ENCODE measurements at regions not wholly inside any gene's neighbourhood (a gene's known extent, or its start where the extent isn't known, plus 50 kb on each side); places are given as distances from the start of the nearest gene placed in this dataset.

- Histone ChIP-seq H3K36me3 (ENCODE audit: control insufficient read depth, insufficient read depth, low read length) (no peaks in the 10 kb centered on the region), H3K27ac (ENCODE audit: insufficient read depth, low read length, poor library complexity, severe bottlenecking) (no peak overlapping the region), H3K4me1 (ENCODE audit: control insufficient read depth, insufficient read depth, low read length, poor library complexity, severe bottlenecking) (no peaks in the 10 kb centered on the region), H3K4me3 (ENCODE audit: low read depth, low read length) (no peak overlapping the region), H3K9me3 (ENCODE audit: control insufficient read depth in 2 of 2, low read length in 2 of 2) (no peaks in the 10 kb centered on the region), H3K27me3 (ENCODE audit: control insufficient read depth, insufficient read depth, low read length) (no peaks in the 10 kb centered on the region)
- no peaks in the 10 kb centered on the region for H3K36me3 Mint-ChIP-seq
- peaks cover 0 to 11% (median 5%) of the 10 kb centered on the region in 7 donors for H3K9me3 Mint-ChIP-seq
- no peak for DNase-seq
- H3K4me1 Mint-ChIP-seq = no peaks in the 10 kb centered on the region
- no peak for ATAC-seq (ENCODE audit: low read depth in 2 of 2)
- no peak overlapping the region for H3K27ac Mint-ChIP-seq
- H3K4me3 Mint-ChIP-seq = no peak overlapping the region
- H3K27me3 Mint-ChIP-seq = no peaks in the 10 kb centered on the region
Observed at GRCh38 chr12:43113135-43113534, 438.9 kb downstream of the ADAMTS20 start.

- H3K27me3 Mint-ChIP-seq = no peaks in the 10 kb centered on the region
- ATAC-seq (ENCODE audit: low read depth in 2 of 2) (no peak), DNase-seq (no peak)
- H3K9me3 Mint-ChIP-seq = peaks cover 0 to 11% (median 5%) of the 10 kb centered on the region in 7 donors
- Histone ChIP-seq H3K4me1 (ENCODE audit: control insufficient read depth, insufficient read depth, low read length, poor library complexity, severe bottlenecking) (no peaks in the 10 kb centered on the region), H3K27me3 (ENCODE audit: control insufficient read depth, insufficient read depth, low read length) (no peaks in the 10 kb centered on the region), H3K9me3 (ENCODE audit: control insufficient read depth in 2 of 2, low read length in 2 of 2) (no peaks in the 10 kb centered on the region), H3K27ac (ENCODE audit: insufficient read depth, low read length, poor library complexity, severe bottlenecking) (no peak overlapping the region), H3K36me3 (ENCODE audit: control insufficient read depth, insufficient read depth, low read length) (no peaks in the 10 kb centered on the region), H3K4me3 (ENCODE audit: low read depth, low read length) (no peak overlapping the region)
- no peak overlapping the region for H3K27ac Mint-ChIP-seq
- no peaks in the 10 kb centered on the region for H3K36me3 Mint-ChIP-seq
- no peak overlapping the region for H3K4me3 Mint-ChIP-seq
- H3K4me1 Mint-ChIP-seq = no peaks in the 10 kb centered on the region
Observed at GRCh38 chr12:43112101-43112920, 439.7 kb downstream of the ADAMTS20 start.

GRCh38 chr12:43111608-43112007 is 440.4 kb downstream of the ADAMTS20 start:
- H3K36me3 ChIP-seq (ENCODE audit: control insufficient read depth, insufficient read depth, low read length) = no peaks in the 10 kb centered on the region
- H3K27me3 ChIP-seq (ENCODE audit: control insufficient read depth, insufficient read depth, low read length) = no peaks in the 10 kb centered on the region
- DNase-seq (no peak), ATAC-seq (ENCODE audit: low read depth in 2 of 2) (no peak)
- no peaks in the 10 kb centered on the region for H3K27me3 Mint-ChIP-seq
- H3K4me1 ChIP-seq (ENCODE audit: control insufficient read depth, insufficient read depth, low read length, poor library complexity, severe bottlenecking) = no peaks in the 10 kb centered on the region
- H3K4me1 Mint-ChIP-seq = no peaks in the 10 kb centered on the region
- no peak overlapping the region for H3K4me3 ChIP-seq (ENCODE audit: low read depth, low read length)
- no peaks in the 10 kb centered on the region for H3K9me3 ChIP-seq (ENCODE audit: control insufficient read depth in 2 of 2, low read length in 2 of 2)
- H3K27ac Mint-ChIP-seq = no peak overlapping the region
- no peak overlapping the region for H3K4me3 Mint-ChIP-seq
- H3K27ac ChIP-seq (ENCODE audit: insufficient read depth, low read length, poor library complexity, severe bottlenecking) = no peak overlapping the region
- H3K9me3 Mint-ChIP-seq = peaks cover 0 to 11% (median 5%) of the 10 kb centered on the region in 7 donors
- no peaks in the 10 kb centered on the region for H3K36me3 Mint-ChIP-seq

GRCh38 chr12:43109631-43110345 is 442.2 kb downstream of the ADAMTS20 start:
- no peaks in the 10 kb centered on the region for H3K9me3 ChIP-seq (ENCODE audit: control insufficient read depth in 2 of 2, low read length in 2 of 2)
- H3K27me3 ChIP-seq (ENCODE audit: control insufficient read depth, insufficient read depth, low read length) = no peaks in the 10 kb centered on the region
- Mint-ChIP-seq H3K4me3 (no peak overlapping the region), H3K9me3 (peaks cover 0 to 13% (median 5%) of the 10 kb centered on the region in 7 donors), H3K27me3 (no peaks in the 10 kb centered on the region), H3K4me1 (no peaks in the 10 kb centered on the region), H3K27ac (no peak overlapping the region), H3K36me3 (no peaks in the 10 kb centered on the region)
- no peak for ATAC-seq (ENCODE audit: low read depth in 2 of 2)
- H3K4me1 ChIP-seq (ENCODE audit: control insufficient read depth, insufficient read depth, low read length, poor library complexity, severe bottlenecking) = no peaks in the 10 kb centered on the region
- no peak overlapping the region for H3K27ac ChIP-seq (ENCODE audit: insufficient read depth, low read length, poor library complexity, severe bottlenecking)
- H3K36me3 ChIP-seq (ENCODE audit: control insufficient read depth, insufficient read depth, low read length) = no peaks in the 10 kb centered on the region
- H3K4me3 ChIP-seq (ENCODE audit: low read depth, low read length) = no peak overlapping the region
- DNase-seq = no peak

GRCh38 chr12:43108656-43109055 is 443.3 kb downstream of the ADAMTS20 start:
- no peaks in the 10 kb centered on the region for H3K36me3 ChIP-seq (ENCODE audit: control insufficient read depth, insufficient read depth, low read length)
- no peak overlapping the region for H3K4me3 Mint-ChIP-seq
- peaks cover 0 to 15% (median 5%) of the 10 kb centered on the region in 7 donors for H3K9me3 Mint-ChIP-seq
- ATAC-seq (ENCODE audit: low read depth in 2 of 2) = no peak
- H3K4me1 ChIP-seq (ENCODE audit: control insufficient read depth, insufficient read depth, low read length, poor library complexity, severe bottlenecking) = no peaks in the 10 kb centered on the region
- no peaks in the 10 kb centered on the region for H3K36me3 Mint-ChIP-seq
- no peak for DNase-seq
- H3K27ac Mint-ChIP-seq = no peak overlapping the region
- no peaks in the 10 kb centered on the region for H3K27me3 Mint-ChIP-seq
- no peaks in the 10 kb centered on the region for H3K9me3 ChIP-seq (ENCODE audit: control insufficient read depth in 2 of 2, low read length in 2 of 2)
- no peak overlapping the region for H3K4me3 ChIP-seq (ENCODE audit: low read depth, low read length)
- H3K27ac ChIP-seq (ENCODE audit: insufficient read depth, low read length, poor library complexity, severe bottlenecking) = no peak overlapping the region
- no peaks in the 10 kb centered on the region for H3K4me1 Mint-ChIP-seq
- no peaks in the 10 kb centered on the region for H3K27me3 ChIP-seq (ENCODE audit: control insufficient read depth, insufficient read depth, low read length)

- no peaks in the 10 kb centered on the region for H3K4me1 ChIP-seq (ENCODE audit: control insufficient read depth, insufficient read depth, low read length, poor library complexity, severe bottlenecking)
- Mint-ChIP-seq H3K9me3 (peaks cover 0 to 16% (median 5%) of the 10 kb centered on the region in 7 donors), H3K27me3 (no peaks in the 10 kb centered on the region), H3K27ac (no peak overlapping the region), H3K4me3 (no peak overlapping the region), H3K4me1 (no peaks in the 10 kb centered on the region), H3K36me3 (no peaks in the 10 kb centered on the region)
- no peak overlapping the region for H3K27ac ChIP-seq (ENCODE audit: insufficient read depth, low read length, poor library complexity, severe bottlenecking)
- no peaks in the 10 kb centered on the region for H3K27me3 ChIP-seq (ENCODE audit: control insufficient read depth, insufficient read depth, low read length)
- H3K36me3 ChIP-seq (ENCODE audit: control insufficient read depth, insufficient read depth, low read length) = no peaks in the 10 kb centered on the region
- ATAC-seq (ENCODE audit: low read depth in 2 of 2) = no peak
- no peaks in the 10 kb centered on the region for H3K9me3 ChIP-seq (ENCODE audit: control insufficient read depth in 2 of 2, low read length in 2 of 2)
- no peak for DNase-seq
- H3K4me3 ChIP-seq (ENCODE audit: low read depth, low read length) = no peak overlapping the region
Observed at GRCh38 chr12:43107026-43107775, 444.8 kb downstream of the ADAMTS20 start.

GRCh38 chr12:43106355-43106754 is 445.6 kb downstream of the ADAMTS20 start:
- Mint-ChIP-seq H3K4me3 (no peak overlapping the region), H3K27ac (no peak overlapping the region), H3K36me3 (no peaks in the 10 kb centered on the region), H3K9me3 (peaks cover 0 to 16% (median 5%) of the 10 kb centered on the region in 7 donors), H3K27me3 (no peaks in the 10 kb centered on the region), H3K4me1 (no peaks in the 10 kb centered on the region)
- Histone ChIP-seq H3K9me3 (ENCODE audit: control insufficient read depth in 2 of 2, low read length in 2 of 2) (no peaks in the 10 kb centered on the region), H3K4me3 (ENCODE audit: low read depth, low read length) (no peak overlapping the region), H3K27me3 (ENCODE audit: control insufficient read depth, insufficient read depth, low read length) (no peaks in the 10 kb centered on the region), H3K27ac (ENCODE audit: insufficient read depth, low read length, poor library complexity, severe bottlenecking) (no peak overlapping the region), H3K4me1 (ENCODE audit: control insufficient read depth, insufficient read depth, low read length, poor library complexity, severe bottlenecking) (no peaks in the 10 kb centered on the region), H3K36me3 (ENCODE audit: control insufficient read depth, insufficient read depth, low read length) (no peaks in the 10 kb centered on the region)
- ATAC-seq (ENCODE audit: low read depth in 2 of 2) (no peak), DNase-seq (no peak)

All from CD4-positive, CD25-positive, alpha-beta regulatory T cell (primary cell).